Fibroblast of mammary gland (primary cell): ENCODE measurements at regions not wholly inside any gene's neighbourhood (a gene's known extent, or its start where the extent isn't known, plus 50 kb on each side); places are given as distances from the start of the nearest gene placed in this dataset.

Experiments
- DNase-seq: peaks from one replicate; pipeline ENCODE4 v3.0.0-alpha.2; 2010; ENCODE audit warnings: low read depth
- H3K4me3 ChIP-seq: 2 replicates; pipeline ENCODE4 v1.5.1; 2011; ENCODE audit warnings: low read depth, mild to moderate bottlenecking, low read length, moderate library complexity; ENCODE audit not compliant: control insufficient read depth
- TF ChIP-seq, protein P1 (sequence below): conservative IDR thresholded peaks from 2 replicates; pipeline ENCODE4 v1.5.1; 2011; ENCODE audit warnings: low read depth, low read length, inconsistent platforms; ENCODE audit not compliant: control insufficient read depth, insufficient read depth

DNA sequence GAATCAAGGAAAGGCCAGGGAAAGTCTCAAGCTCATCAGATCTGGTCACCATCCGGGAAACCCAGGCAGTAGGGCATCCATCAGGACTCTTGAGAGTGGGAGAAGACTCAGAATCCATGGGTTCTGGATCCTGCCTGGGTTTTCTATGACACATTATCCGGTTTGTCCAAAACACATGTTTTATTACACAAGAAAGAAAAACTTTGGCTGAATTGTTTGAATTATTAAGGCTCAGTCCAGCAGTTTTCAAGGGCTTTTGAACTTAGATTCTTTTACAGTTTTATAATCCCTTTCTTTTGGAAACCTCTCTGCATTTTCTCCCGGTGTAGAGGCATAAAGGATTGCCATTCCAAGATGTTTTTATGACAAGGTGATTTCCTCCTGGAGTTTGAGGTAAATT, 528.5 kb upstream of the MGMT start:
- DNase-seq: no peak
- TF ChIP-seq, protein P1, sequence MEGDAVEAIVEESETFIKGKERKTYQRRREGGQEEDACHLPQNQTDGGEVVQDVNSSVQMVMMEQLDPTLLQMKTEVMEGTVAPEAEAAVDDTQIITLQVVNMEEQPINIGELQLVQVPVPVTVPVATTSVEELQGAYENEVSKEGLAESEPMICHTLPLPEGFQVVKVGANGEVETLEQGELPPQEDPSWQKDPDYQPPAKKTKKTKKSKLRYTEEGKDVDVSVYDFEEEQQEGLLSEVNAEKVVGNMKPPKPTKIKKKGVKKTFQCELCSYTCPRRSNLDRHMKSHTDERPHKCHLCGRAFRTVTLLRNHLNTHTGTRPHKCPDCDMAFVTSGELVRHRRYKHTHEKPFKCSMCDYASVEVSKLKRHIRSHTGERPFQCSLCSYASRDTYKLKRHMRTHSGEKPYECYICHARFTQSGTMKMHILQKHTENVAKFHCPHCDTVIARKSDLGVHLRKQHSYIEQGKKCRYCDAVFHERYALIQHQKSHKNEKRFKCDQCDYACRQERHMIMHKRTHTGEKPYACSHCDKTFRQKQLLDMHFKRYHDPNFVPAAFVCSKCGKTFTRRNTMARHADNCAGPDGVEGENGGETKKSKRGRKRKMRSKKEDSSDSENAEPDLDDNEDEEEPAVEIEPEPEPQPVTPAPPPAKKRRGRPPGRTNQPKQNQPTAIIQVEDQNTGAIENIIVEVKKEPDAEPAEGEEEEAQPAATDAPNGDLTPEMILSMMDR: no peak
- no peak overlapping the region for H3K4me3 ChIP-seq

DNA sequence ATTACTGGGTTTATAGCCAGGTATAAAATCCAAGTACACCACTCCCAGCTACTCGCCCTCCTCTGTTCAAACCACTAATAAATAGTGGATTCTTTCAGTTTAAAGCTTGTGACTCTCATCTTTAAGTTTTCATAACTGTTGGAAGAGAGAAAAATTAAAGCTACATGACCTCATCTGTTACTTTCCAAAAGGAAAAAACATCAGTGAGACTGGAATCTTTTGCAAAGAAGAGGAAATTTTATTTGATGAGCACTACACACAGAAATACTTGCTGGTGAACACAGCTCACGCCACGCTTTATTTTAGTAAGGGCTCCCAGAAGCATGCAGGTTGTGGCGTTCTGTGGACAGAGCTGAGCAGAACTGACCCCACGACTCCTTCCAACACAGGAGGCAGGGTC, 527.0 kb upstream of the MGMT start:
- no peak for DNase-seq
- no peak overlapping the region for H3K4me3 ChIP-seq
- TF ChIP-seq, protein P1: no peak

DNA sequence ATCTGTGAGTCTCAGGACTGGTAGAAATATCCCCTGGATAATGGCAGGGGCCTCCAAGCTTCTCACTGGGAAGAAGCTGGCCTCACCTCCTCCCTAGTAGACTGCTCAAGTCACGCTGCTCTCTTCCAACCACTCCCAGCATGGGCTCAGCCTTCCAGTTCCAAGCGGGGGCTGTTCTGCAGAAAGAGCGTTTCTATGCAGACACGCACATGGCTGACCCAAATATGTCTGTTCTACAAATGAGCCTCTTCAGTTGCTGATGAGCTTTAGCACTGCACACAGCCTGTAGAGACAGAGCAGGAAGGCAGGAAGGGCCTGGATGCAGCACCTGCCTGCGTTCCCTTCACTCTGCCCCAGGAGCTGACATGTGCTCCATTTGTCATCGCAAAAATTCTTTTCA, 523.9 kb upstream of the MGMT start:
- TF ChIP-seq, protein P1: no peak
- DNase-seq: no peak
- H3K4me3 ChIP-seq: no peak overlapping the region

DNA sequence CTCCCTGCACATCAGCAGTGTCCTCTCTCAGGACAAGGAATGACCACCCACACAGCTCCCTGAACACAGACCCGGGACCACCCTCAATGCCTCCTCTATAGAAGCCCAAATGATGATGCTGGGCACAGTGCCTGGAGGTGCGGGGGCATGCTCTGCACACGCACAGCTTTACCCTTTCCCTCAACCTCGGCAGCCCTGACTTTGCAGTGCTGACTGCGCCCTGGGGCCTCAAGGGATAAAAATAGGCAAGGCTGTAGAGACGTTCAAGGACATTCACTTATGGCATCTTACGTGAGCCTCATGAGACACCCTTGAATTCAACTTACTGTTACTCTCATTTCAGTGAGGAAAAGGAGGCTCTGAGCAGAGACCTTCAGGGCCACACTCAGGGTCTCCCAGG, 521.6 kb upstream of the MGMT start:
- DNase-seq: no peak
- H3K4me3 ChIP-seq: no peak overlapping the region
- TF ChIP-seq, protein P1: no peak

DNA sequence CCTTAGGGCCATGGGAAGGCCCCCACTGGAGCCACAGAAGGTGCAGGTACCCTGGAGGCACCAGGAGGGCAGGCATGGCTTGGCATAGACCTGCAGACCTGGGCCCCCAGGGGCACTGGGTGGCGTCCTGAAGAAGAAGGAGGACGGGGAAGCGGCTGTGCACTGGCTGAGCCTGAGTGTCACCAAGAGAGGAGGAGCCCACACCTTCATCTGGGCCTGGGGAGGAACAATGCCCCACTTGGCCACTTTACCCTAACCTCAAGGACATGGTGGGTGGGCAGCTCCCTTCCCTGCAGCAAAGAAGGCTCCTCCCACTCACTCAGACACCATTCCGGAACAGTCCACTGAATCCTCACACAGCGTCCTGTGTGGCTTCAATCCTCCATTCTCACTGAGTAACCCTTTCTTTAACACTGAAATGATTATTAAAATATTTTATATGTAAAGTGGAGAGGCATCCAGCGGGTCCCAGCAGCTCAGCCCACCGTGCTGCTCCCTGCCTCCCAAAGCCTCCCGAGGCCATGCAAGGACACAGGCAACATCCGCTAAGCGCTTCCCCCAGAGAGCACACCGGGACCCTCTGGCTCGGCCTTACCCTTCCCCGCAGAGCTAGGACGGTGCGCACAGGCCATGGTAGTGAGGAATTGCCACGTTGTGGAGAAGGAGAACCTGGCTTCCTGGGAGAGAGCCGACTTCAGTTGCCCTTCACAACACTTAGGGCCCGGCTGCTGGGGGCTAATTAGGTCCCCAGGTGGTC, 516.7 kb upstream of the MGMT start:
- no peak overlapping the region for H3K4me3 ChIP-seq
- DNase-seq: no peak
- TF ChIP-seq, protein P1: no peak

DNA sequence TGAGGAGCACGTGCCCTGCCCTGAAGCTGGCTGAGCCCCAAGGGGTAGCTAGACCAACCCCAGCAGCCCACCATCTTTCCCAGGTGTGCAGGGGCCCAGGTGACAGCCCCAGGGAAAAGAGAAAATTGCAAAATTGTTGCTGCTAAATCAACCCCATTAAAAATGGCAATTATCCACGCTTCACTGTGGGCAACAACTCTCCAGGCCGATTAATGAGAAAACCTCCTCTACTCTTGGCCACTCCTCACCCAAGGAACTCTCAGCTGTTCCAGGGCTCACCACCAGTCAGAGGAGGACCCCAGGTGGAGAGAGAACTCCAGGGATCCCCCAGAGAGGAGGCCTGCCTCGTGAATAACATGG, 516.1 kb upstream of the MGMT start:
- DNase-seq: no peak
- no peak overlapping the region for H3K4me3 ChIP-seq
- TF ChIP-seq, protein P1: no peak

DNA sequence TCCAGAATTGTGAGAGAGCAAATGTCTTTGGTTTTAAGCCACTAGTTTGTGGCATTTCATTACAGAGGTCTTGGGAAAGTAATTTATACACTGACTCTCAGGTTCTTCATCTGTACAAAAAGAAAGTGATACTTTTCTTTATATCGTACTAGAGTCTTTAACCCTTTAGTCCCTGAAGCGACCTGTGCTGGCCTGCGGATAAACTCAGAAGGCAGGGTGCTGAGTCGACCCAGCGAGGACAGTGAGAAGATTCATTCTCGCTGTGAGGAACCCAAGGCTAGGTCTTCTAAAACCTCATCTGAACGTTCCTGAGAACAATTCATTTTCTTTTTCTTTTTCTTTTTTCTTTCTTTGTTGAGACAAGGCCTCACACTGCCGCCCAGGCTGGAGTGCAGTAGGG, 514.2 kb upstream of the MGMT start:
- TF ChIP-seq, protein P1: no peak
- no peak for DNase-seq
- no peak overlapping the region for H3K4me3 ChIP-seq
